IMR-90 (cell line): ENCODE measurements at regions not wholly inside any gene's neighbourhood (a gene's known extent, or its start where the extent isn't known, plus 50 kb on each side); places are given as distances from the start of the nearest gene placed in this dataset.

ENCODE experiments used
- ATAC-seq: fragments of 200-7000 bp; cut with Tn5 transposase; 2 replicates; pipeline ENCODE4 v1.9.1; 2020; ENCODE audit warnings: low read depth, mild to moderate bottlenecking, moderate library complexity
- BruUV-seq: library from RNA; stranded (reverse); fragments of 400-500 nt; replicated peaks from 2 replicates; lab custom pipeline; 2021; lab: Mats Ljungman, UMichigan
- CTCF ChIA-PET: fragments of 300-600 bp; formaldehyde crosslinking; extraction: SDS; loops from one replicate; lab custom pipeline; 2021; ENCODE audit warnings: antibody characterized with exemption; lab: Yijun Ruan, JAX
- POLR2A ChIA-PET: fragments of 300-600 bp; sonication (Branson Sonifier 250); formaldehyde crosslinking; loops from one replicate; lab custom pipeline; 2022; ENCODE audit warnings: antibody characterized with exemption; ENCODE audit not compliant: unreplicated experiment; lab: Charles Lee
- DNase-seq: peaks from one replicate; pipeline ENCODE4 v3.0.0; 2013
- H2AFZ ChIP-seq: replicated peaks from 2 replicates; pipeline ENCODE3; 2013; ENCODE audit warnings: low read length, mild to moderate bottlenecking; ENCODE audit not compliant: poor library complexity
- H2AK5ac ChIP-seq: 2 replicates; pipeline ENCODE4 v1.6.1; 2013; ENCODE audit warnings: low read depth, low read length, inconsistent platforms
- H2AK9ac ChIP-seq: replicated peaks from 2 replicates; pipeline ENCODE3; 2013; ENCODE audit warnings: mild to moderate bottlenecking, low read depth, low read length, moderate library complexity; ENCODE audit not compliant: poor library complexity
- H2BK120ac ChIP-seq: 2 replicates; pipeline ENCODE4 v1.6.1; 2013; ENCODE audit warnings: low read depth, low read length, inconsistent platforms
- H2BK15ac ChIP-seq: 3 replicates; pipeline ENCODE4 v1.6.1; 2013; ENCODE audit warnings: low read depth, low read length, inconsistent platforms
- H2BK20ac ChIP-seq: 2 replicates; pipeline ENCODE4 v1.6.1; 2013; ENCODE audit warnings: low read depth, mild to moderate bottlenecking, inconsistent platforms, low read length, moderate library complexity
- H2BK5ac ChIP-seq: 2 replicates; pipeline ENCODE4 v1.6.1; 2013; ENCODE audit warnings: mild to moderate bottlenecking, low read depth, low read length, inconsistent platforms; ENCODE audit not compliant: poor library complexity, severe bottlenecking
- H3K14ac ChIP-seq: replicated peaks from 2 replicates; pipeline ENCODE4 v1.6.1; 2013; ENCODE audit warnings: low read depth, low read length, inconsistent platforms
- H3K18ac ChIP-seq: 2 replicates; pipeline ENCODE4 v1.6.1; 2013; ENCODE audit warnings: low read depth, low read length, control low read depth
- H3K23ac ChIP-seq: 2 replicates; pipeline ENCODE4 v1.6.1; 2013; ENCODE audit warnings: low read depth, low read length, inconsistent platforms
- H3K27ac ChIP-seq: 2 replicates; pipeline ENCODE4 v1.5.1; 2013; ENCODE audit warnings: mild to moderate bottlenecking, control low read depth, low read length; ENCODE audit not compliant: insufficient read depth
- H3K27me3 ChIP-seq: 2 replicates; pipeline ENCODE4 v1.6.1; 2013; ENCODE audit warnings: low read length; ENCODE audit not compliant: control insufficient read depth, insufficient read depth
- H3K36me3 ChIP-seq: 2 replicates; pipeline ENCODE4 v1.6.1; 2013; ENCODE audit warnings: low read length, mixed read lengths; ENCODE audit not compliant: control insufficient read depth, insufficient read depth
- H3K4ac ChIP-seq: 2 replicates; pipeline ENCODE4 v1.6.1; 2013; ENCODE audit warnings: low read depth, low read length, inconsistent platforms
- H3K4me1 ChIP-seq: 2 replicates; pipeline ENCODE4 v1.6.1; 2013; ENCODE audit warnings: low read length, mixed read lengths; ENCODE audit not compliant: control insufficient read depth, insufficient read depth
- H3K4me2 ChIP-seq: 2 replicates; pipeline ENCODE4 v1.6.1; 2013; ENCODE audit warnings: low read depth, mild to moderate bottlenecking, control low read depth, low read length, moderate library complexity
- H3K4me3 ChIP-seq: 2 replicates; pipeline ENCODE4 v1.5.1; 2013; ENCODE audit warnings: low read depth, mild to moderate bottlenecking, control low read depth, low read length, moderate library complexity; ENCODE audit not compliant: insufficient read depth
- H3K56ac ChIP-seq: 2 replicates; pipeline ENCODE4 v1.6.1; 2013; ENCODE audit warnings: low read length, inconsistent platforms; ENCODE audit not compliant: insufficient read depth; ENCODE audit errors: extremely low read depth
- H3K79me1 ChIP-seq, 2 experiments: 2 replicates each; pipeline ENCODE4 v1.6.1; 2013; ENCODE audit warnings: low read length in 2 of 2, inconsistent platforms in 1 of 2, low read depth in 1 of 2
- H3K9ac ChIP-seq: 2 replicates; pipeline ENCODE4 v1.6.1; 2013; ENCODE audit warnings: low read depth, low read length, control low read depth
- H3K9me1 ChIP-seq: 2 replicates; pipeline ENCODE4 v1.6.1; 2013; ENCODE audit warnings: low read length, inconsistent platforms; ENCODE audit not compliant: insufficient read depth
- H3K9me3 ChIP-seq: 2 replicates; pipeline ENCODE4 v1.6.1; 2013; ENCODE audit warnings: low read length; ENCODE audit not compliant: control insufficient read depth, insufficient read depth
- H4K20me1 ChIP-seq: 2 replicates; pipeline ENCODE4 v1.6.1; 2013; ENCODE audit warnings: low read length, inconsistent platforms; ENCODE audit not compliant: insufficient read depth
- H4K5ac ChIP-seq: 2 replicates; pipeline ENCODE4 v1.6.1; 2013; ENCODE audit warnings: mild to moderate bottlenecking, low read depth, low read length, control low read depth
- H4K8ac ChIP-seq, 2 experiments: 2 replicates each; pipeline ENCODE4 v1.6.1; 2013; ENCODE audit warnings: low read depth in 2 of 2, low read length in 2 of 2, control low read depth in 1 of 2, inconsistent platforms in 1 of 2
- H4K91ac ChIP-seq: 2 replicates; pipeline ENCODE4 v1.6.1; 2013; ENCODE audit warnings: low read depth, low read length, inconsistent platforms; ENCODE audit not compliant: insufficient read depth
- BHLHE40 ChIP-seq: fragments of 150-350 bp; IDR thresholded peaks from 2 replicates; pipeline ENCODE4 v1.6.1; 2016; ENCODE audit warnings: mild to moderate bottlenecking, low read depth, low read length
- CEBPB ChIP-seq: IDR thresholded peaks from 2 replicates; pipeline ENCODE4 v1.6.1; 2012; ENCODE audit warnings: low read depth, low read length, improper control_type of control experiment
- CHD1 ChIP-seq: IDR thresholded peaks from 2 replicates; pipeline ENCODE4 v1.6.1; 2012; ENCODE audit warnings: low read depth, low read length, improper control_type of control experiment
- ELK1 ChIP-seq: fragments of 150-350 bp; IDR thresholded peaks from 2 replicates; pipeline ENCODE4 v1.6.1; 2016; ENCODE audit warnings: low read depth, mild to moderate bottlenecking, low read length, moderate library complexity, borderline replicate concordance
- FOS ChIP-seq: fragments of 150-350 bp; IDR thresholded peaks from 2 replicates; pipeline ENCODE4 v1.6.1; 2016; ENCODE audit warnings: low read depth, low read length
- MAFK ChIP-seq: IDR thresholded peaks from 2 replicates; pipeline ENCODE4 v1.6.1; 2012; ENCODE audit warnings: low read depth, low read length, improper control_type of control experiment
- MAZ ChIP-seq: IDR thresholded peaks from 2 replicates; pipeline ENCODE4 v1.6.1; 2012; ENCODE audit warnings: low read depth, mild to moderate bottlenecking, low read length, improper control_type of control experiment, moderate library complexity, borderline replicate concordance
- MXI1 ChIP-seq: IDR thresholded peaks from 2 replicates; pipeline ENCODE4 v1.6.1; 2012; ENCODE audit warnings: low read depth, mild to moderate bottlenecking, low read length, moderate library complexity, borderline replicate concordance
- POLR2A ChIP-seq: IDR thresholded peaks from 2 replicates; pipeline ENCODE4 v1.6.1; 2012; ENCODE audit warnings: mild to moderate bottlenecking, low read depth, low read length
- RAD21 ChIP-seq: IDR thresholded peaks from 2 replicates; pipeline ENCODE4 v1.6.1; 2012; ENCODE audit warnings: low read length, improper control_type of control experiment
- RCOR1 ChIP-seq: IDR thresholded peaks from 2 replicates; pipeline ENCODE4 v1.6.1; 2012; ENCODE audit warnings: mild to moderate bottlenecking, low read length, improper control_type of control experiment; ENCODE audit not compliant: insufficient replicate concordance
- RFX5 ChIP-seq: IDR thresholded peaks from 2 replicates; pipeline ENCODE4 v1.8.0; 2012; ENCODE audit warnings: low read depth, mild to moderate bottlenecking, low read length, moderate library complexity
- SMC3 ChIP-seq: fragments of 150-350 bp; IDR thresholded peaks from 2 replicates; pipeline ENCODE4 v1.6.1; 2016; ENCODE audit warnings: low read depth, mild to moderate bottlenecking, antibody characterized with exemption, low read length, moderate library complexity
- USF2 ChIP-seq: fragments of 150-350 bp; IDR thresholded peaks from 2 replicates; pipeline ENCODE4 v1.6.1; 2017; ENCODE audit warnings: mild to moderate bottlenecking, antibody characterized with exemption, low read length, low read depth
- WGBS, 2 experiments: methylation state at CpG; one replicate each; pipeline versions ENCODE4 v1.1.5 to v1.1.7; 2013; ENCODE audit warnings: missing lambda C conversion rate in 2 of 2; ENCODE audit not compliant: insufficient read length in 1 of 2; ENCODE audit errors: extremely low coverage in 2 of 2; 5-methylcytosine and 5-hydroxymethylcytosine counted together
- dilution Hi-C: fragments of 300-500 bp; cut with HindIII; formaldehyde crosslinking; loops from one replicate; pipeline ENCODE4 v1.14.3; 2018; ENCODE audit warnings: low sequenced_read_pairs; ENCODE audit not compliant: unreplicated experiment
- in situ Hi-C: fragments of 300-500 bp; cut with MboI; formaldehyde crosslinking; loops from 3 replicates; pipeline ENCODE4 v1.14.3; 2019; ENCODE audit warnings: low sequenced_read_pairs, inconsistent platforms, mixed read lengths
- intact Hi-C: fragments of 100-400 bp; cut with micrococcal nuclease; formaldehyde crosslinking; loops from 2 replicates; pipeline ENCODE4 v1.10.0; 2022

GRCh38 chr12:82058197-82058596 lies 299.0 kb upstream of the PPFIA2 start:
- Histone ChIP-seq H3K9me3 (no peaks in the 10 kb centered on the region), H3K56ac (no peak overlapping the region), H3K4me1 (no peaks in the 10 kb centered on the region), H3K27ac (no peak overlapping the region), H4K5ac (no peak overlapping the region), H3K4ac (no peak overlapping the region), H2AFZ (no peak overlapping the region), H2AK9ac (no peak overlapping the region), H2BK20ac (no peak overlapping the region), H3K4me3 (no peak overlapping the region), H3K36me3 (no peaks in the 10 kb centered on the region), H2BK120ac (no peak overlapping the region), H3K79me1 (no peaks in the 10 kb centered on the region), H2BK15ac (no peak overlapping the region), H2BK5ac (no peak overlapping the region), H4K91ac (no peak overlapping the region), H3K9ac (no peak overlapping the region), H3K23ac (no peak overlapping the region), H2AK5ac (no peak overlapping the region), H4K8ac (no peak overlapping the region), H3K4me2 (no peak overlapping the region), H3K18ac (no peak overlapping the region), H3K14ac (no peak overlapping the region), H3K27me3 (no peaks in the 10 kb centered on the region), H3K9me1 (no peaks in the 10 kb centered on the region), H4K20me1 (no peaks in the 10 kb centered on the region)
- no TSS peak for BruUV-seq
- in situ Hi-C loops, result no loop called here
- no peak for TF ChIP-seq BHLHE40
- TF ChIP-seq SMC3, result no peak
- TF ChIP-seq FOS, result no peak
- TF ChIP-seq USF2, result no peak
- no peak for TF ChIP-seq CEBPB
- TF ChIP-seq RFX5, result no peak
- TF ChIP-seq RAD21, result no peak
- no peak for TF ChIP-seq RCOR1
- TF ChIP-seq ELK1, result no peak
- no peak for TF ChIP-seq MAZ
- no peak for TF ChIP-seq MAFK
- TF ChIP-seq MXI1, result no peak
- TF ChIP-seq POLR2A, result no peak
- TF ChIP-seq CHD1, result no peak
- CTCF ChIA-PET, result no interaction called here
- no peak for ATAC-seq
- WGBS, 2 experiments, result 0% methylated on average over 1 of the region's 3 CpGs; no CpG with 5 or more reads in 1 of the 2 experiments
- intact Hi-C loops, result no loop called here
- dilution Hi-C loops, result no loop called here
- POLR2A ChIA-PET, result interaction anchor here (0.7 kb wide), 1 partner anchor 1413 kb away, joined by 6 read pairs; no protein-coding TSS in a partner anchor
- no peak for DNase-seq
